ENCODE measurements at regions not wholly inside any gene's neighbourhood (a gene's known extent, or its start where the extent isn't known, plus 50 kb on each side); places are given as distances from the start of the nearest gene placed in this dataset.

- Histone ChIP-seq H3K27me3 (no peaks in the 10 kb centered on the region), H4K20me1 (ENCODE audit: insufficient read depth, poor library complexity, severe bottlenecking) (no peaks in the 10 kb centered on the region), H3K4me3 (no peak overlapping the region), H3K36me3 (replicated peaks; ENCODE audit: insufficient read depth, low read depth) (no peaks in the 10 kb centered on the region), H3K9me2 (replicated peaks; ENCODE audit: insufficient read depth) (no peaks in the 10 kb centered on the region), H3K79me2 (no peaks in the 10 kb centered on the region), H2AFZ (no peak overlapping the region), H3K9me3 (ENCODE audit: low read depth) (no peaks in the 10 kb centered on the region), H3K27ac (no peak overlapping the region), H3K4me2 (no peak overlapping the region), H3K4me1 (ENCODE audit: insufficient read depth) (no peaks in the 10 kb centered on the region)
- DNase-seq (ENCODE audit: low spot score) = no peak
- TF ChIP-seq EZH2 (IDR thresholded peaks at IDR 0.05; ENCODE audit: borderline replicate concordance) (no peak), CTCF (IDR thresholded peaks at IDR 0.05; ENCODE audit: poor library complexity) (no peak), EZH2phosphoT487 (IDR thresholded peaks at IDR 0.05; ENCODE audit: low read depth, severe bottlenecking, unreplicated experiment) (no peak)
- WGBS (ENCODE audit: low lambda C conversion rate, missing lambda C conversion rate) = 87% methylated on average over 1 of the region's 1 CpG
These were observed 511.7 kb upstream of the SEL1L start for GRCh38 chr14:82045339-82045738.

GRCh38 chr14:82046512-82047226 is 513.0 kb upstream of the SEL1L start:
- Histone ChIP-seq H3K27me3 (no peaks in the 10 kb centered on the region), H3K9me2 (replicated peaks; ENCODE audit: insufficient read depth) (no peaks in the 10 kb centered on the region), H3K36me3 (replicated peaks; ENCODE audit: insufficient read depth, low read depth) (no peaks in the 10 kb centered on the region), H3K4me1 (ENCODE audit: insufficient read depth) (no peaks in the 10 kb centered on the region), H3K27ac (no peak overlapping the region), H4K20me1 (ENCODE audit: insufficient read depth, poor library complexity, severe bottlenecking) (no peaks in the 10 kb centered on the region), H2AFZ (no peak overlapping the region), H3K4me2 (no peak overlapping the region), H3K79me2 (no peaks in the 10 kb centered on the region), H3K4me3 (no peak overlapping the region), H3K9me3 (ENCODE audit: low read depth) (no peaks in the 10 kb centered on the region)
- TF ChIP-seq EZH2phosphoT487 (IDR thresholded peaks at IDR 0.05; ENCODE audit: low read depth, severe bottlenecking, unreplicated experiment) = no peak
- no peak for TF ChIP-seq CTCF (IDR thresholded peaks at IDR 0.05; ENCODE audit: poor library complexity)
- TF ChIP-seq EZH2 (IDR thresholded peaks at IDR 0.05; ENCODE audit: borderline replicate concordance) = no peak
- no peak for DNase-seq (ENCODE audit: low spot score)
- WGBS (ENCODE audit: low lambda C conversion rate, missing lambda C conversion rate) = 88% methylated on average over 1 of the region's 1 CpG

- H3K4me3 ChIP-seq = no peak overlapping the region
- no peak for TF ChIP-seq EZH2 (IDR thresholded peaks at IDR 0.05; ENCODE audit: borderline replicate concordance)
- TF ChIP-seq CTCF (IDR thresholded peaks at IDR 0.05; ENCODE audit: poor library complexity) = no peak
- no peak for TF ChIP-seq EZH2phosphoT487 (IDR thresholded peaks at IDR 0.05; ENCODE audit: low read depth, severe bottlenecking, unreplicated experiment)
- no peak overlapping the region for H3K4me2 ChIP-seq
- no peaks in the 10 kb centered on the region for H3K9me2 ChIP-seq (replicated peaks; ENCODE audit: insufficient read depth)
- no peaks in the 10 kb centered on the region for H3K27me3 ChIP-seq
- H3K9me3 ChIP-seq (ENCODE audit: low read depth) = no peaks in the 10 kb centered on the region
- H3K4me1 ChIP-seq (ENCODE audit: insufficient read depth) = no peaks in the 10 kb centered on the region
- DNase-seq (ENCODE audit: low spot score) = no peak
- 28% methylated on average over 1 of the region's 1 CpG for WGBS (ENCODE audit: low lambda C conversion rate, missing lambda C conversion rate)
- no peak overlapping the region for H3K27ac ChIP-seq
- H3K36me3 ChIP-seq (replicated peaks; ENCODE audit: insufficient read depth, low read depth) = no peaks in the 10 kb centered on the region
- H4K20me1 ChIP-seq (ENCODE audit: insufficient read depth, poor library complexity, severe bottlenecking) = no peaks in the 10 kb centered on the region
- H3K79me2 ChIP-seq = no peaks in the 10 kb centered on the region
- H2AFZ ChIP-seq = no peak overlapping the region
These were observed 514.3 kb upstream of the SEL1L start for GRCh38 chr14:82047777-82048470.
